ENCODE measurements at regions not wholly inside any gene's neighbourhood (a gene's known extent, or its start where the extent isn't known, plus 50 kb on each side); places are given as distances from the start of the nearest gene placed in this dataset.

DNA sequence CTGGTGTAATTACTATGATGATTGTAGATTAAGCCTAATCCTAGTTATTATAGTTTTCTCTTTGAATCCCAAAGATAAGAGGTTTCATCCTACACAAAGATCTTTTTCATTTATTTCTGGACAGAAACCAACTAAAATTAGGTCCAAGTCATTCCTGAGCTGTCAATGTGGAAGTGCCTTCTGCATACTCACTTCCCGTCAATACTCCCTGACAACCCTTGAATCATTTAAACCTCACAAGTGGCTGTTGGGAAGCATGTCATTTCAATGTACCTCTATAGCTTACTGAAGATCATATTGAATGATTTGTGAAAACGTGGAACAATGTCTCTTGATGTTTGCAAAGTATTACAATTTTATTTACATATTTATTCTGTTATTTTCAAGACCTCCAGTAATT lies 274.1 kb downstream of the HACE1 start:
- DNase-seq (ENCODE audit: low read depth, low spot score) = no peak
- no peak overlapping the region for H3K27ac ChIP-seq

GRCh38 chr6:104580452-104580851 lies 279.3 kb downstream of the HACE1 start:
- DNase-seq (ENCODE audit: low read depth, low spot score) = no peak
- no peak overlapping the region for H3K27ac ChIP-seq

GRCh38 chr6:104579310-104579863 lies 280.3 kb downstream of the HACE1 start:
- DNase-seq (ENCODE audit: low read depth, low spot score) = no peak
- no peak overlapping the region for H3K27ac ChIP-seq

GRCh38 chr6:104575536-104575935 lies 284.2 kb downstream of the HACE1 start:
- no peak overlapping the region for H3K27ac ChIP-seq
- DNase-seq (ENCODE audit: low read depth, low spot score) = no peak

GRCh38 chr6:104574135-104574750 lies 285.5 kb downstream of the HACE1 start:
- no peak for DNase-seq (ENCODE audit: low read depth, low spot score)
- H3K27ac ChIP-seq = no peak overlapping the region

GRCh38 chr6:104573350-104573749 lies 286.4 kb downstream of the HACE1 start:
- no peak overlapping the region for H3K27ac ChIP-seq
- DNase-seq (ENCODE audit: low read depth, low spot score) = no peak

- no peak overlapping the region for H3K27ac ChIP-seq
- DNase-seq (ENCODE audit: low read depth, low spot score) = no peak
Measured at GRCh38 chr6:104572901-104573300, 286.8 kb downstream of the HACE1 start.

- DNase-seq (ENCODE audit: low read depth, low spot score) = peak; percentile 39
- H3K27ac ChIP-seq = peak overlapping the region; percentile 36
Measured at GRCh38 chr6:104566411-104566810, 293.3 kb downstream of the HACE1 start.

GRCh38 chr6:104563306-104563705 lies 296.4 kb downstream of the HACE1 start:
- no peak overlapping the region for H3K27ac ChIP-seq
- DNase-seq (ENCODE audit: low read depth, low spot score) = no peak

DNA sequence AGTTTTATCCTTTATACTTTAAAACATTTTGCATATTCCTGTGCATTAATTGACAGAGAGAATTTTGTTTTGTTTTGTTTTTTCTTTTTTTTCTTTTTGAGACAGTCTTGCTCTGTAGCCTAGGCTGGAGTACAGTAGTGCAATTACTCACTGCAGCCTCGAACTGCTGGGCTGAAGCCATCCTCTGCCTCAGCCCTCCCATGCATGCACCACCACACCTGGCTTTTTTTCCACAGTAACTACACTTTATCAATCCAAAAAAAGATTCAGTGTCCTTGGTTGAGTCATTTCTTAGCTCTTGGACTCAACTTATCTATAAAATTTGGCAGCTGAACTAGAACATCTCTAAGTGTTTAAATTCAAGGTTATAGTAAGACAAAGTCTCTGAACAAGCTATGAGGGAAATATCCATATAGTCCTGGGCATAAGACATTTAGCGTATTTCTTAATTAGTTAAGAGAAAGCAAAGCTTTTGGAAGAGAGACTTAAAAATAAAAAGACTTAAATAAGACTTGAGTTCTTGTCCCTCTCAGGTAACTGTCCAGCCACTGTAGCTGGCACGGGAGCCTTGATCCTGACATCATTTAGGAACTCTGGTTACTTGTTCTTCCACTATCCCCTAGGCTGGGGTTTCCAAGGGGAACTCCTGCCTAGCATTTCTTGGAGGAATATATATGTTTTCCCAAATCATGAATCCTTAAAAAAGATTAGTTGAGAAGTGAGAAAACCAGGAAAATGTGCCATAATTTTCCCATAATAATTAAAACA lies 300.1 kb downstream of the HACE1 start:
- no peak overlapping the region for H3K27ac ChIP-seq
- DNase-seq (ENCODE audit: low read depth, low spot score) = no peak

DNA sequence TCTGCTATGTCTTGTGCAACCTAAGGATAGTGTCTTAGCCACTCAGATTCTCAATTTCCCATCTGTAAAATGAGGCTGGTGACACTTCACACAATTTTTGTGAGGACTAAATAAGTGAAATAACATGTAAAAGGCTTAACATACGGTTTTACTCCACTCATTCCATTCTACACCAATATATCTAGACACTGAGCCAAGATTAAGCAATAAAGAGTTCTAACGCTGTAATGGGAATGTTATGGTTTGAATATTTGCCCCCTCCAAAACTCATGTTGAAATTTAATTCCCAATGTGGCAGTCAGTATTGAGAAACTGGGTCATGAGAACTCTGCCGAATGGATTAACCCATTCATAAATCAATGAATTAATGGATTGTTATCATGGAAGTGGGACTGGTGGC lies 301.0 kb downstream of the HACE1 start:
- H3K27ac ChIP-seq = no peak overlapping the region
- DNase-seq (ENCODE audit: low read depth, low spot score) = no peak

DNA sequence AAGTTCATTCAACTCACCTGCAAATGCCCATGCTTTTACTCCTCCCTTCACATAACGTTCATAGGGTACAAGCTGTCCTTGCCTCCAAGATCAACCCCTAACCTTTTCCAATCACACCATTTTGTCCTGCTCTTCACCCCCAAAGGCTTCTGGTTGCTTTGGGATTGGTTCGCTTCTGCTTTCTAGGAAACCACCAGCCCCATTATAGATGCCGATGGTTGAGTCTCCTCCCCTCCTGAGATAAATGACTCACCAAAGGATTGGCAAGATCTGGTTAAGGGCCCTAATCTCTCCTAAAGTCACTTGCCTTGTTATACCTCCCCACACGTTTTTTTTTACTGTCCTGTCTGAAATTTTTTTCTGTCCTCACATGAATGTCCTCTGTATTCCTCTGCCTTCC lies 311.4 kb downstream of the HACE1 start:
- no peak overlapping the region for H3K27ac ChIP-seq
- no peak for DNase-seq (ENCODE audit: low read depth, low spot score)

- H3K27ac ChIP-seq = no peak overlapping the region
- DNase-seq (ENCODE audit: low read depth, low spot score) = no peak
Measured at GRCh38 chr6:104541411-104541810, 318.3 kb downstream of the HACE1 start.

DNA sequence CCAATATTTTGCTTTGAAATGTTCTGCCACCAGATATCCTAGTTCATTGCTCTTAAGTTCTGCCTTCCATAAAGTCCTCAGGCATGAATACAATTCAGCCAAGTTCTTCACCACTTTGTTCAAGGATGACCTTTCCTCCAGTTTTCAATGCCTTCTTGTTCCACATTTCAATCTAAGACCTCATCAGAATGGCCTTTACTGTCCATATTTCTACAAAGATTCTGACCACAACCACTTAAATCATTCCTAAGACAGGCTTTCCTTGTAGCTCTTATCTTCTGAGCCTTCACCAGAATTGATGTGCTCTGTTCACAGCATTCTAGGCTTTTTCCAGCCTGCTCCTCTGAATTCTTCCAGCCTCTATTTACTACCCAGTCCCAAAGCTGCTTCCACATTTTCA lies 319.0 kb downstream of the HACE1 start:
- DNase-seq (ENCODE audit: low read depth, low spot score) = no peak
- H3K27ac ChIP-seq = no peak overlapping the region

GRCh38 chr6:104539173-104539572 lies 320.5 kb downstream of the HACE1 start:
- no peak overlapping the region for H3K27ac ChIP-seq
- no peak for DNase-seq (ENCODE audit: low read depth, low spot score)

DNA sequence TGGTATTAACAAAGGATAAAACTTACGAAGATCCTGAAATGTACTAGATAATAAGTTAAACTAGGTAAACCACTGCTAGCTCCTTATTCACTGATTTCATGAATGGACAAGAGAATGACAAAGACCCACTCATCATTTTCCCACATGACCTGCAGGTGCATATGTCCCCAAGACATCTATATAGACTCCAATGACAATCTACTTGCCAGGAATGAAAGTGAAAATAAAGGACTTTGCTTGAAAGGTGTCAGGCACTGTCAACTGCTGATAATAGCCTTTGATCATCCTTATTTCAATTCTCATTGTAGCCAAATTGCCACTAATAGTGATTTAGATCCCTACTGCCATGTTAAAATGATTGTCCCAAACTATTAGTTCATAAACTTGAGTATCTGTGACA lies 321.8 kb downstream of the HACE1 start:
- no peak overlapping the region for H3K27ac ChIP-seq
- DNase-seq (ENCODE audit: low read depth, low spot score) = no peak

GRCh38 chr6:104537180-104537579 lies 322.5 kb downstream of the HACE1 start:
- DNase-seq (ENCODE audit: low read depth, low spot score) = peak; percentile 31
- no peak overlapping the region for H3K27ac ChIP-seq

- no peak overlapping the region for H3K27ac ChIP-seq
- no peak for DNase-seq (ENCODE audit: low read depth, low spot score)
Measured at GRCh38 chr6:104532462-104532861, 327.3 kb downstream of the HACE1 start.

DNA sequence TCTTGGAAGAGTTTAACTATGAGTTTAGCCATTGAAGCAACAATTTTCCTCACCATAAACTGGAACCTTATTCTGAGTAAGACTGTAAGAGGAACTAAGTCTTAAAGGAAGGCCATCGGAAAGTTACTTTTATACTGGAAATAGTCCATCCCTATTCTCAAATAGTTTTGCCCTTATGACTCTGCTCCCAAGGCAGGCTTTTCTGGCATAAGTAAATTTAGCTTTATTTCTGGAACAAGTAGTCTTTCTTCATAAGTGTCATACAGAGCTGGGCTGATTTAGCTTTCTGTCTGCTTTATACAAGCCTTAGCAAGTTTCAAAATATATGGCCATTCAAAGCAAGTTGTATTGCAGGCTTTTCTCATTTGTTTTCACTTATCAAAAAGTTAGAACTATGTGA lies 328.1 kb downstream of the HACE1 start:
- H3K27ac ChIP-seq = no peak overlapping the region
- no peak for DNase-seq (ENCODE audit: low read depth, low spot score)

DNA sequence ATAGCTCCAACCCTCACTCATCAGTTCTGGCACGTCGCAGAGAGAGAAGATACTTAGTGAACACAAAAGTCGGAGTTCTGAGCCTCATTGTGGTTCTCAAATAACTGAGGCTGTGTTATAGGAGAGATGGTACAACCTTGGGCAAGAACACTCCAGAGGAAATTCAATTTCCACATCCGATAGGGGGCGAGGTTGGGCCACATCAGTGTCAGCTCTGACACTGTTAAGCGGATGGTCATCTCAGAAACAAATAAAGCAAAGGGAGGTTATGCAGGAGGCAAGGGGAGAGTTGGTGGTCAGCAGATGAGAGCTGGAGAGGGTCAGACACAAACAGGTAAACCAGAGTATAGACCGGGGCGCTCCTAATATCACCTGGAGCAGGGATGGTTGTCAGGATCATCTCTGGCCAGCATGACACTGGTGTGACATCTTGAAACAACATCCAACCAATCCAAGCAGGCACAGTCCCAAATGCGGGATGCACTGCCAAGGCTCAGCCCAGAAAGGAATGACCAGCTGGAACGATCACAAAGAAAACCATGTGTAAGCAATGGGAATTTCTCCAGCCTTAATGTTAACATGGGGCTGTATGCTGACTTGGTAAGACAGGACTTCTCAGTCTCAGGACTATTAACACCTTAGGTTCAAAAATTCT lies 331.8 kb downstream of the HACE1 start:
- H3K27ac ChIP-seq = no peak overlapping the region
- DNase-seq (ENCODE audit: low read depth, low spot score) = no peak

DNA sequence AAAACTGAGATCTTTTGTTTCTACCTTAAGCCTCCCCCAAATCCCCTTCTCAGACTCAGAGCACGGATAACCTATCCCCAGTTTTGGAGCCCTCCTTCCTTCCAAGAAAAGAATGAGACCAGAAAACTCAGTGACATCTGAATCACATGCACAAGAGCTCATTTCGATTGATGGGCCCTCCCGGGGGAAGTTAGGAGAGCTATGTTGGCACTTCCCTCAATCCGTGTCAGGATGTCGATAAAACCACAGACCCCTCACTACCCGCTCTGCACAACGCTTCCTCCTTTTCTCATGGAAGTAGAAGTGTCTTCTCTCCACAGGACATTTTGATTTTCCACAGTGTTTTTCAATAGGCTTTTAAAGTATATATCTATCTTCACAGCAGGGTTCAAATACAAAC lies 332.4 kb downstream of the HACE1 start:
- H3K27ac ChIP-seq = no peak overlapping the region
- no peak for DNase-seq (ENCODE audit: low read depth, low spot score)

Data from epithelial cell of prostate (primary cell).